Osteocyte (in vitro differentiated cells): ENCODE measurements at regions not wholly inside any gene's neighbourhood (a gene's known extent, or its start where the extent isn't known, plus 50 kb on each side); places are given as distances from the start of the nearest gene placed in this dataset.

Experiments
- DNase-seq: peaks from one replicate; pipeline ENCODE4 v3.0.0; 2021; ENCODE audit warnings: mixed read lengths; ENCODE audit not compliant: unreplicated experiment; ENCODE audit errors: extremely low spot score
- H3K27ac Mint-ChIP-seq: one replicate; pipeline ENCODE4 v1.8.0; 2021; ENCODE audit warnings: mild to moderate bottlenecking, mixed read lengths; ENCODE audit not compliant: unreplicated experiment
- H3K27me3 Mint-ChIP-seq: one replicate; pipeline ENCODE4 v1.8.0; 2021; ENCODE audit warnings: mixed read lengths; ENCODE audit not compliant: unreplicated experiment
- H3K36me3 Mint-ChIP-seq: one replicate; pipeline ENCODE4 v1.8.0; 2021; ENCODE audit warnings: mixed read lengths; ENCODE audit not compliant: unreplicated experiment
- H3K4me1 Mint-ChIP-seq: one replicate; pipeline ENCODE4 v1.8.0; 2021; ENCODE audit warnings: mixed read lengths; ENCODE audit not compliant: unreplicated experiment
- H3K4me3 Mint-ChIP-seq: one replicate; pipeline ENCODE4 v1.8.0; 2021; ENCODE audit warnings: mild to moderate bottlenecking, moderate library complexity, mixed read lengths; ENCODE audit not compliant: unreplicated experiment
- H3K9me3 Mint-ChIP-seq: one replicate; pipeline ENCODE4 v1.8.0; 2021; ENCODE audit warnings: mixed read lengths; ENCODE audit not compliant: unreplicated experiment
- TF ChIP-seq, protein P1 (sequence below): fragments of 200-600 bp; sonication (generic); IDR thresholded peaks from 2 replicates; pipeline ENCODE4 v1.5.0; 2021; ENCODE audit warnings: antibody characterized with exemption, mild to moderate bottlenecking, moderate library complexity

DNA sequence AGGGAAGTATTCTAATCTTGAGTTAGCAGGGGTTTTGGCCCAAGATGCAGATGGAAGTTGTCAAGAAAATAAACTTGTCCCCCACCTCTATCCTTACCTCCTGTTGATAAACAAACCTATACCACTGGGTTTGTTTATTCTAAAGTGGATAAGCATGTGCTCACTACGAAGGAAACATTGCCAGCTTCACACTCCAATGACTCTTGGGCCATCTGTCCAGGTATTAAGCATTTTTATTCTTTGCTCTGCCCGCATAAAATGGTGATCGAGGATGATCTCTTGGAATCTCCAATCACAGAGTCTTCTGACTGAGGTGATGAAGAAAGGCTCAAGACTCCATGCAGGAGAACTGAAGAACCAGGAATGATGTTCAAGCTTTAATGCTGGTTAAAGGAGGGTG, 1908.4 kb upstream of the PIK3C3 start:
- TF ChIP-seq, protein P1, sequence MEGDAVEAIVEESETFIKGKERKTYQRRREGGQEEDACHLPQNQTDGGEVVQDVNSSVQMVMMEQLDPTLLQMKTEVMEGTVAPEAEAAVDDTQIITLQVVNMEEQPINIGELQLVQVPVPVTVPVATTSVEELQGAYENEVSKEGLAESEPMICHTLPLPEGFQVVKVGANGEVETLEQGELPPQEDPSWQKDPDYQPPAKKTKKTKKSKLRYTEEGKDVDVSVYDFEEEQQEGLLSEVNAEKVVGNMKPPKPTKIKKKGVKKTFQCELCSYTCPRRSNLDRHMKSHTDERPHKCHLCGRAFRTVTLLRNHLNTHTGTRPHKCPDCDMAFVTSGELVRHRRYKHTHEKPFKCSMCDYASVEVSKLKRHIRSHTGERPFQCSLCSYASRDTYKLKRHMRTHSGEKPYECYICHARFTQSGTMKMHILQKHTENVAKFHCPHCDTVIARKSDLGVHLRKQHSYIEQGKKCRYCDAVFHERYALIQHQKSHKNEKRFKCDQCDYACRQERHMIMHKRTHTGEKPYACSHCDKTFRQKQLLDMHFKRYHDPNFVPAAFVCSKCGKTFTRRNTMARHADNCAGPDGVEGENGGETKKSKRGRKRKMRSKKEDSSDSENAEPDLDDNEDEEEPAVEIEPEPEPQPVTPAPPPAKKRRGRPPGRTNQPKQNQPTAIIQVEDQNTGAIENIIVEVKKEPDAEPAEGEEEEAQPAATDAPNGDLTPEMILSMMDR = no peak
- Mint-ChIP-seq H3K27me3 (peaks cover 10% of the 10 kb centered on the region), H3K36me3 (no peaks in the 10 kb centered on the region), H3K4me3 (no peak overlapping the region), H3K4me1 (no peaks in the 10 kb centered on the region), H3K9me3 (no peaks in the 10 kb centered on the region), H3K27ac (no peak overlapping the region)
- no peak for DNase-seq

DNA sequence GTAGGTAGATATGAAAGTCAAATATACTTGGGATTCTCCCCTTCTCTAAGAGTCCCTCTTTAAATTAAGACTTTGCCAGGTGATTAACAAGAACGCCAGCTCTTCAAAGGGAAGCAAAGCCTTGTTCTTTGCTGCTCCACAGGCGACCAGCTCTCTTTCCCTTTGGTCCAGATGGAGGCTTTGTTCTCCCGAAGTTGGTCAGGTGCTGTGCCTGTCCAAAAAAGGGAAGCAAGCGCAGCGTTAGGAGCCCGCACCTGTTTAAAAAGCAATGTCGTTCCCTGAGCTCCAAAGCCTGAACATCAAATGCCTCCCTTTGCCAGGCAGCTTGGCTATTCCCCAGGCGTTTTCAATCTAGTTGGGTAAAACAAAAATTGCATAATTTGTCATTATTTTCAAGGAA, 1913.1 kb upstream of the PIK3C3 start:
- TF ChIP-seq, protein P1 = no peak
- H3K9me3 Mint-ChIP-seq = no peaks in the 10 kb centered on the region
- no peak overlapping the region for H3K27ac Mint-ChIP-seq
- H3K4me1 Mint-ChIP-seq = no peaks in the 10 kb centered on the region
- no peaks in the 10 kb centered on the region for H3K36me3 Mint-ChIP-seq
- H3K27me3 Mint-ChIP-seq = peaks cover 5% of the 10 kb centered on the region
- H3K4me3 Mint-ChIP-seq = no peak overlapping the region
- DNase-seq = no peak

DNA sequence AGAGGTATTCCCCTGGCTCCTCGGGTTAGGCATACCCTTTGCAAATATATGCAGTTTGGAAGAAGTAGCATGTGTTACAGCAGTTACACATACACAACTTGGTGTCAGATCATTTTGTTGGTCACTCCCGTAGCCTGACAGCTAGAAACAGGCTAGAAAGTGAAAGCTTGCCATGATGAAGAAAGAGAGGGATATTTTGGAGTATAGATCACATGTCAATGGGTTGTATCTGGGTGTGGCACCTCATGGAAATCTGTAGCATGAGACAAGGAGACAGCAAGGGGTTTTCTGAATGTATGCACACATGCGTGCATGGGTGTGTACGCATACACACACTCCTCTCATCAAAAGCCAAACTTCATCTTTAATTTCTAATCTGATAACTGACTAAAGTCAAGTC, 1914.5 kb upstream of the PIK3C3 start:
- H3K4me1 Mint-ChIP-seq = no peaks in the 10 kb centered on the region
- no peak for DNase-seq
- no peak overlapping the region for H3K4me3 Mint-ChIP-seq
- H3K27me3 Mint-ChIP-seq = peaks cover 5% of the 10 kb centered on the region
- H3K9me3 Mint-ChIP-seq = no peaks in the 10 kb centered on the region
- H3K27ac Mint-ChIP-seq = no peak overlapping the region
- no peaks in the 10 kb centered on the region for H3K36me3 Mint-ChIP-seq
- TF ChIP-seq, protein P1 = no peak

DNA sequence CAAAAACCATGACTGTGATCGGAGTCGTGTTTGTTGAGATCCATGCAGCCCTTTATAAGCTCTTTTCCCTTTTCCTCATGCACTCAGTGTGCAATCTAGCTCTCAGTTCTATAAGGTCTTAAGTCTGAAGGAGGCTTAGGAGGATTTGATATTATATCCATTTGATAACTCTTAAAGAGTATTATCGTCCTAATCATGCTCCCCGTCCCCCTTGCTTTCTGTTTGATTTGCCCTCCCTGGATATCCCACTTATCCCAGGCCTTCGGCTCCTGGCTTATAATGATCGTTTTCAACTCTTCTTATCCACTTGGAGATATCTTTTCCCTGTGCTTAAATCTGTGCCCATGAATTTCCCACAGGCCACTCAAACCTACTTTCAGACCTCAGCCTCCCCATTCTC, 1917.7 kb upstream of the PIK3C3 start:
- H3K27ac Mint-ChIP-seq = no peak overlapping the region
- DNase-seq = no peak
- H3K36me3 Mint-ChIP-seq = no peaks in the 10 kb centered on the region
- no peak overlapping the region for H3K4me3 Mint-ChIP-seq
- H3K4me1 Mint-ChIP-seq = no peaks in the 10 kb centered on the region
- H3K27me3 Mint-ChIP-seq = peaks cover 3% of the 10 kb centered on the region
- TF ChIP-seq, protein P1 = no peak
- no peaks in the 10 kb centered on the region for H3K9me3 Mint-ChIP-seq

DNA sequence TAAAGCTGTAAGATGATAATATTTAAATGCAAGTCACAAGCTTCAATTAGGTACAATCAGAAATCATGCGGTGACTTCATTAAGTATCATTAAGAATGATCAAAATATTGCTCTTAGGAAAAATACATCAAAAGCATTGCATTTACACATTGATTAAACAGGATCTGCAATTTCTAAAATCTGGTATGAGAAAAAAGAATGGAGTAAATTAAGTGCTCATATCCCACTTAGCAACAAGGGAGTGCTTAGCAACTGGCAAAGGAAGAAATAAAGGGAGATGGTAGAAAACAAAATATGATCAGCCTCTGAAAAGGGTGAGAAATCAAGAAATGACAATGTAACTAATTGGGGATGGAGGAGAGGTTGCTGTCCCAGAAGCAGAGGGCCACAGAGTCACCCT, 1918.2 kb upstream of the PIK3C3 start:
- Mint-ChIP-seq H3K27me3 (peaks cover 3% of the 10 kb centered on the region), H3K4me3 (no peak overlapping the region), H3K27ac (no peak overlapping the region), H3K9me3 (no peaks in the 10 kb centered on the region), H3K36me3 (no peaks in the 10 kb centered on the region), H3K4me1 (no peaks in the 10 kb centered on the region)
- DNase-seq = no peak
- TF ChIP-seq, protein P1 = no peak
